IMR-90 (cell line): ENCODE measurements at regions not wholly inside any gene's neighbourhood (a gene's known extent, or its start where the extent isn't known, plus 50 kb on each side); places are given as distances from the start of the nearest gene placed in this dataset.

Source experiments
- ATAC-seq: fragments of 200-7000 bp; cut with Tn5 transposase; 2 replicates; pipeline ENCODE4 v1.9.1; 2020; ENCODE audit warnings: low read depth, mild to moderate bottlenecking, moderate library complexity
- BruUV-seq: library from RNA; stranded (reverse); fragments of 400-500 nt; replicated peaks from 2 replicates; lab custom pipeline; 2021; lab: Mats Ljungman, UMichigan
- CTCF ChIA-PET: fragments of 300-600 bp; formaldehyde crosslinking; extraction: SDS; loops from one replicate; lab custom pipeline; 2021; ENCODE audit warnings: antibody characterized with exemption; lab: Yijun Ruan, JAX
- POLR2A ChIA-PET: fragments of 300-600 bp; sonication (Branson Sonifier 250); formaldehyde crosslinking; loops from one replicate; lab custom pipeline; 2022; ENCODE audit warnings: antibody characterized with exemption; ENCODE audit not compliant: unreplicated experiment; lab: Charles Lee
- DNase-seq: peaks from one replicate; pipeline ENCODE4 v3.0.0; 2013
- H2AFZ ChIP-seq: replicated peaks from 2 replicates; pipeline ENCODE3; 2013; ENCODE audit warnings: low read length, mild to moderate bottlenecking; ENCODE audit not compliant: poor library complexity
- H2AK5ac ChIP-seq: 2 replicates; pipeline ENCODE4 v1.6.1; 2013; ENCODE audit warnings: low read depth, low read length, inconsistent platforms
- H2AK9ac ChIP-seq: replicated peaks from 2 replicates; pipeline ENCODE3; 2013; ENCODE audit warnings: mild to moderate bottlenecking, low read depth, low read length, moderate library complexity; ENCODE audit not compliant: poor library complexity
- H2BK120ac ChIP-seq: 2 replicates; pipeline ENCODE4 v1.6.1; 2013; ENCODE audit warnings: low read depth, low read length, inconsistent platforms
- H2BK15ac ChIP-seq: 3 replicates; pipeline ENCODE4 v1.6.1; 2013; ENCODE audit warnings: low read depth, low read length, inconsistent platforms
- H2BK20ac ChIP-seq: 2 replicates; pipeline ENCODE4 v1.6.1; 2013; ENCODE audit warnings: low read depth, mild to moderate bottlenecking, inconsistent platforms, low read length, moderate library complexity
- H2BK5ac ChIP-seq: 2 replicates; pipeline ENCODE4 v1.6.1; 2013; ENCODE audit warnings: mild to moderate bottlenecking, low read depth, low read length, inconsistent platforms; ENCODE audit not compliant: poor library complexity, severe bottlenecking
- H3K14ac ChIP-seq: replicated peaks from 2 replicates; pipeline ENCODE4 v1.6.1; 2013; ENCODE audit warnings: low read depth, low read length, inconsistent platforms
- H3K18ac ChIP-seq: 2 replicates; pipeline ENCODE4 v1.6.1; 2013; ENCODE audit warnings: low read depth, low read length, control low read depth
- H3K23ac ChIP-seq: 2 replicates; pipeline ENCODE4 v1.6.1; 2013; ENCODE audit warnings: low read depth, low read length, inconsistent platforms
- H3K27ac ChIP-seq: 2 replicates; pipeline ENCODE4 v1.5.1; 2013; ENCODE audit warnings: mild to moderate bottlenecking, control low read depth, low read length; ENCODE audit not compliant: insufficient read depth
- H3K27me3 ChIP-seq: 2 replicates; pipeline ENCODE4 v1.6.1; 2013; ENCODE audit warnings: low read length; ENCODE audit not compliant: control insufficient read depth, insufficient read depth
- H3K36me3 ChIP-seq: 2 replicates; pipeline ENCODE4 v1.6.1; 2013; ENCODE audit warnings: low read length, mixed read lengths; ENCODE audit not compliant: control insufficient read depth, insufficient read depth
- H3K4ac ChIP-seq: 2 replicates; pipeline ENCODE4 v1.6.1; 2013; ENCODE audit warnings: low read depth, low read length, inconsistent platforms
- H3K4me1 ChIP-seq: 2 replicates; pipeline ENCODE4 v1.6.1; 2013; ENCODE audit warnings: low read length, mixed read lengths; ENCODE audit not compliant: control insufficient read depth, insufficient read depth
- H3K4me2 ChIP-seq: 2 replicates; pipeline ENCODE4 v1.6.1; 2013; ENCODE audit warnings: low read depth, mild to moderate bottlenecking, control low read depth, low read length, moderate library complexity
- H3K4me3 ChIP-seq: 2 replicates; pipeline ENCODE4 v1.5.1; 2013; ENCODE audit warnings: low read depth, mild to moderate bottlenecking, control low read depth, low read length, moderate library complexity; ENCODE audit not compliant: insufficient read depth
- H3K56ac ChIP-seq: 2 replicates; pipeline ENCODE4 v1.6.1; 2013; ENCODE audit warnings: low read length, inconsistent platforms; ENCODE audit not compliant: insufficient read depth; ENCODE audit errors: extremely low read depth
- H3K79me1 ChIP-seq, 2 experiments: 2 replicates each; pipeline ENCODE4 v1.6.1; 2013; ENCODE audit warnings: low read length in 2 of 2, inconsistent platforms in 1 of 2, low read depth in 1 of 2
- H3K9ac ChIP-seq: 2 replicates; pipeline ENCODE4 v1.6.1; 2013; ENCODE audit warnings: low read depth, low read length, control low read depth
- H3K9me1 ChIP-seq: 2 replicates; pipeline ENCODE4 v1.6.1; 2013; ENCODE audit warnings: low read length, inconsistent platforms; ENCODE audit not compliant: insufficient read depth
- H3K9me3 ChIP-seq: 2 replicates; pipeline ENCODE4 v1.6.1; 2013; ENCODE audit warnings: low read length; ENCODE audit not compliant: control insufficient read depth, insufficient read depth
- H4K20me1 ChIP-seq: 2 replicates; pipeline ENCODE4 v1.6.1; 2013; ENCODE audit warnings: low read length, inconsistent platforms; ENCODE audit not compliant: insufficient read depth
- H4K5ac ChIP-seq: 2 replicates; pipeline ENCODE4 v1.6.1; 2013; ENCODE audit warnings: mild to moderate bottlenecking, low read depth, low read length, control low read depth
- H4K8ac ChIP-seq, 2 experiments: 2 replicates each; pipeline ENCODE4 v1.6.1; 2013; ENCODE audit warnings: low read depth in 2 of 2, low read length in 2 of 2, control low read depth in 1 of 2, inconsistent platforms in 1 of 2
- H4K91ac ChIP-seq: 2 replicates; pipeline ENCODE4 v1.6.1; 2013; ENCODE audit warnings: low read depth, low read length, inconsistent platforms; ENCODE audit not compliant: insufficient read depth
- BHLHE40 ChIP-seq: fragments of 150-350 bp; IDR thresholded peaks from 2 replicates; pipeline ENCODE4 v1.6.1; 2016; ENCODE audit warnings: mild to moderate bottlenecking, low read depth, low read length
- CEBPB ChIP-seq: IDR thresholded peaks from 2 replicates; pipeline ENCODE4 v1.6.1; 2012; ENCODE audit warnings: low read depth, low read length, improper control_type of control experiment
- CHD1 ChIP-seq: IDR thresholded peaks from 2 replicates; pipeline ENCODE4 v1.6.1; 2012; ENCODE audit warnings: low read depth, low read length, improper control_type of control experiment
- CTCF ChIP-seq: conservative IDR thresholded peaks from 2 replicates; pipeline ENCODE4 v1.5.1; 2012; ENCODE audit warnings: mild to moderate bottlenecking, low read depth, low read length, improper control_type of control experiment
- FOS ChIP-seq: fragments of 150-350 bp; IDR thresholded peaks from 2 replicates; pipeline ENCODE4 v1.6.1; 2016; ENCODE audit warnings: low read depth, low read length
- MAFK ChIP-seq: IDR thresholded peaks from 2 replicates; pipeline ENCODE4 v1.6.1; 2012; ENCODE audit warnings: low read depth, low read length, improper control_type of control experiment
- MAZ ChIP-seq: IDR thresholded peaks from 2 replicates; pipeline ENCODE4 v1.6.1; 2012; ENCODE audit warnings: low read depth, mild to moderate bottlenecking, low read length, improper control_type of control experiment, moderate library complexity, borderline replicate concordance
- MXI1 ChIP-seq: IDR thresholded peaks from 2 replicates; pipeline ENCODE4 v1.6.1; 2012; ENCODE audit warnings: low read depth, mild to moderate bottlenecking, low read length, moderate library complexity, borderline replicate concordance
- NFE2L2 ChIP-seq: fragments of 150-350 bp; IDR thresholded peaks from 2 replicates; pipeline ENCODE4 v1.6.1; 2016; ENCODE audit warnings: low read depth, mild to moderate bottlenecking, low read length
- POLR2A ChIP-seq: IDR thresholded peaks from 2 replicates; pipeline ENCODE4 v1.6.1; 2012; ENCODE audit warnings: mild to moderate bottlenecking, low read depth, low read length
- RAD21 ChIP-seq: IDR thresholded peaks from 2 replicates; pipeline ENCODE4 v1.6.1; 2012; ENCODE audit warnings: low read length, improper control_type of control experiment
- RCOR1 ChIP-seq: IDR thresholded peaks from 2 replicates; pipeline ENCODE4 v1.6.1; 2012; ENCODE audit warnings: mild to moderate bottlenecking, low read length, improper control_type of control experiment; ENCODE audit not compliant: insufficient replicate concordance
- RFX5 ChIP-seq: IDR thresholded peaks from 2 replicates; pipeline ENCODE4 v1.8.0; 2012; ENCODE audit warnings: low read depth, mild to moderate bottlenecking, low read length, moderate library complexity
- SMC3 ChIP-seq: fragments of 150-350 bp; IDR thresholded peaks from 2 replicates; pipeline ENCODE4 v1.6.1; 2016; ENCODE audit warnings: low read depth, mild to moderate bottlenecking, antibody characterized with exemption, low read length, moderate library complexity
- USF2 ChIP-seq: fragments of 150-350 bp; IDR thresholded peaks from 2 replicates; pipeline ENCODE4 v1.6.1; 2017; ENCODE audit warnings: mild to moderate bottlenecking, antibody characterized with exemption, low read length, low read depth
- WGBS, 2 experiments: methylation state at CpG; one replicate each; pipeline versions ENCODE4 v1.1.5 to v1.1.7; 2013; ENCODE audit warnings: missing lambda C conversion rate in 2 of 2; ENCODE audit not compliant: insufficient read length in 1 of 2; ENCODE audit errors: extremely low coverage in 2 of 2; 5-methylcytosine and 5-hydroxymethylcytosine counted together
- dilution Hi-C: fragments of 300-500 bp; cut with HindIII; formaldehyde crosslinking; loops from one replicate; pipeline ENCODE4 v1.14.3; 2018; ENCODE audit warnings: low sequenced_read_pairs; ENCODE audit not compliant: unreplicated experiment
- in situ Hi-C: fragments of 300-500 bp; cut with MboI; formaldehyde crosslinking; loops from 3 replicates; pipeline ENCODE4 v1.14.3; 2019; ENCODE audit warnings: low sequenced_read_pairs, inconsistent platforms, mixed read lengths
- intact Hi-C: fragments of 100-400 bp; cut with micrococcal nuclease; formaldehyde crosslinking; loops from 2 replicates; pipeline ENCODE4 v1.10.0; 2022
- TF ChIP-seq, protein P1 (sequence below): fragments of 150-350 bp; IDR thresholded peaks from 2 replicates; pipeline ENCODE4 v1.6.1; 2016; ENCODE audit warnings: low read depth, mild to moderate bottlenecking, low read length, moderate library complexity, borderline replicate concordance

DNA sequence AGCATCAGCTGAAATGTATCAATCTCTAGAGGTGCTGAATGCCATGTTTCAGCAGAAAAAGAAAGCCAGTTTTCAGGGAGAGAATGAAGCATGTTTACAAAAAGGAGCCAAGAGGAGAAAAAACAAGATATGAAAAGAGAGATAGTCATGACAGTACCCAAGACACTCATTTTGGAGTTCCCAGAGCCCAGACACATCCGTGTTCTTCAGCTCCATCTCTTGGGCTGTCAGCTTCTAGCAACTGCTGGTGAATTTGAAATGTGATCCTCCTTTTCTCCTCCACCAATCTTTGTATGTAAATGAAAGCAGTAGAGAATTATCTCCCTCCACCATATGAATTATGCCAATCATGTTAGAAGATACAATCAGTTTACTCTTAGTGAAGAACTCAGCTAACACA lies 93.0 kb upstream of the SLC25A36 start:
- BruUV-seq = no TSS peak
- no peak for TF ChIP-seq CTCF
- TF ChIP-seq NFE2L2 = no peak
- no peak for TF ChIP-seq CHD1
- no peak for TF ChIP-seq BHLHE40
- TF ChIP-seq MAFK = no peak
- TF ChIP-seq RAD21 = no peak
- TF ChIP-seq FOS = no peak
- no peak for TF ChIP-seq RFX5
- no peak for TF ChIP-seq SMC3
- TF ChIP-seq RCOR1 = no peak
- TF ChIP-seq MXI1 = no peak
- TF ChIP-seq MAZ = no peak
- no peak for TF ChIP-seq POLR2A
- TF ChIP-seq USF2 = no peak
- TF ChIP-seq CEBPB = no peak
- TF ChIP-seq, protein P1, sequence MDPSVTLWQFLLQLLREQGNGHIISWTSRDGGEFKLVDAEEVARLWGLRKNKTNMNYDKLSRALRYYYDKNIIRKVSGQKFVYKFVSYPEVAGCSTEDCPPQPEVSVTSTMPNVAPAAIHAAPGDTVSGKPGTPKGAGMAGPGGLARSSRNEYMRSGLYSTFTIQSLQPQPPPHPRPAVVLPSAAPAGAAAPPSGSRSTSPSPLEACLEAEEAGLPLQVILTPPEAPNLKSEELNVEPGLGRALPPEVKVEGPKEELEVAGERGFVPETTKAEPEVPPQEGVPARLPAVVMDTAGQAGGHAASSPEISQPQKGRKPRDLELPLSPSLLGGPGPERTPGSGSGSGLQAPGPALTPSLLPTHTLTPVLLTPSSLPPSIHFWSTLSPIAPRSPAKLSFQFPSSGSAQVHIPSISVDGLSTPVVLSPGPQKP = no peak
- Histone ChIP-seq H2BK120ac (no peak overlapping the region), H4K91ac (no peak overlapping the region), H2AK5ac (no peak overlapping the region), H3K23ac (no peak overlapping the region), H3K27ac (no peak overlapping the region), H3K27me3 (no peaks in the 10 kb centered on the region), H2AK9ac (no peak overlapping the region), H2AFZ (no peak overlapping the region), H2BK20ac (no peak overlapping the region), H4K20me1 (no peaks in the 10 kb centered on the region), H3K36me3 (no peaks in the 10 kb centered on the region), H3K56ac (no peak overlapping the region), H3K14ac (no peak overlapping the region), H3K9ac (no peak overlapping the region), H3K9me1 (no peaks in the 10 kb centered on the region), H2BK15ac (no peak overlapping the region), H4K8ac (no peak overlapping the region), H3K4me3 (no peak overlapping the region), H3K9me3 (no peaks in the 10 kb centered on the region), H3K79me1 (no peaks in the 10 kb centered on the region), H4K5ac (no peak overlapping the region), H3K4me1 (no peaks in the 10 kb centered on the region), H2BK5ac (no peak overlapping the region), H3K4me2 (no peak overlapping the region), H3K18ac (no peak overlapping the region), H3K4ac (no peak overlapping the region)
- ChIA-PET CTCF (no interaction called here), POLR2A (no interaction called here)
- intact Hi-C loops = no loop called here
- dilution Hi-C loops = no loop called here
- in situ Hi-C loops = no loop called here
- no CpG with 5 or more reads among the region's 1 CpG for WGBS, 2 experiments
- DNase-seq = no peak
- no peak for ATAC-seq
